HCT116 (cell line): ENCODE measurements at regions not wholly inside any gene's neighbourhood (a gene's known extent, or its start where the extent isn't known, plus 50 kb on each side); places are given as distances from the start of the nearest gene placed in this dataset.

Source experiments
- CEBPB ChIP-seq: IDR thresholded peaks from 2 replicates; pipeline ENCODE4 v1.6.1; 2012; ENCODE audit warnings: low read depth
- EZH2 ChIP-seq: fragments of 200-600 bp; sonication (generic); IDR thresholded peaks from 2 replicates; pipeline ENCODE4 v1.6.1; 2017; ENCODE audit warnings: antibody characterized with exemption, mixed run types
- MAX ChIP-seq: IDR thresholded peaks from 2 replicates; pipeline ENCODE4 v1.6.1; 2012
- POLR2AphosphoS5 ChIP-seq: IDR thresholded peaks from 2 replicates; pipeline ENCODE4 v1.6.1; 2011; ENCODE audit warnings: mild to moderate bottlenecking, low read depth, low read length, moderate library complexity
- TF ChIP-seq, protein P1 (sequence below), 3 experiments: fragments of 200-600 bp in 1 of 3; sonication (generic) in 1 of 3; IDR thresholded peaks in 2 of 3; conservative IDR thresholded peaks in 1 of 3; 2 replicates each; pipeline ENCODE4 v1.5.1; 2012 to 2017; ENCODE audit warnings: low read depth in 2 of 3, low read length in 2 of 3, antibody characterized with exemption in 1 of 3, borderline replicate concordance in 1 of 3, control low read depth in 1 of 3, mild to moderate bottlenecking in 1 of 3, mixed read lengths in 1 of 3, mixed run types in 1 of 3, moderate library complexity in 1 of 3; ENCODE audit not compliant: insufficient read depth in 1 of 3

DNA sequence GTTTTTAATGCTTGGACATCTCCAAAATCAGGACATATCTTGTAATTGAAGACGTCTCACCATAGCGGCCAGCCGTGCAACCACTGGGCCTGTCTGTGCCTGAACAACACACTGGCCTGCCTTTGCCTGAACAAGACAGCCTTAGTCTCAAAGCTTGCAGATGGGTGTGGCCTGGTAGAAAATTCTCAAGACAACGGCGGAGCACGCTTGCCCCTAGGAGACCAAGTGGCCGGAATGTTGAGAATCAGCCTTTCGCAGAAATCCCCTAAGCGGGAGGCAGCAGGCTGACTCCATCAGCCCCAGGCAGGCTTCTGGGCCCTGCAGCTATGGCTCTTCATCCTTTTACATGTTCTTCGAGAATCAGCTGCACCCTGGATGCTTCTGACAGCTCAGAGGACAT is 98.0 kb upstream of the C1orf174 start:
- TF ChIP-seq, protein P1, sequence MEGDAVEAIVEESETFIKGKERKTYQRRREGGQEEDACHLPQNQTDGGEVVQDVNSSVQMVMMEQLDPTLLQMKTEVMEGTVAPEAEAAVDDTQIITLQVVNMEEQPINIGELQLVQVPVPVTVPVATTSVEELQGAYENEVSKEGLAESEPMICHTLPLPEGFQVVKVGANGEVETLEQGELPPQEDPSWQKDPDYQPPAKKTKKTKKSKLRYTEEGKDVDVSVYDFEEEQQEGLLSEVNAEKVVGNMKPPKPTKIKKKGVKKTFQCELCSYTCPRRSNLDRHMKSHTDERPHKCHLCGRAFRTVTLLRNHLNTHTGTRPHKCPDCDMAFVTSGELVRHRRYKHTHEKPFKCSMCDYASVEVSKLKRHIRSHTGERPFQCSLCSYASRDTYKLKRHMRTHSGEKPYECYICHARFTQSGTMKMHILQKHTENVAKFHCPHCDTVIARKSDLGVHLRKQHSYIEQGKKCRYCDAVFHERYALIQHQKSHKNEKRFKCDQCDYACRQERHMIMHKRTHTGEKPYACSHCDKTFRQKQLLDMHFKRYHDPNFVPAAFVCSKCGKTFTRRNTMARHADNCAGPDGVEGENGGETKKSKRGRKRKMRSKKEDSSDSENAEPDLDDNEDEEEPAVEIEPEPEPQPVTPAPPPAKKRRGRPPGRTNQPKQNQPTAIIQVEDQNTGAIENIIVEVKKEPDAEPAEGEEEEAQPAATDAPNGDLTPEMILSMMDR (IDR thresholded peaks at IDR 0.05 in 2 of 3, conservative IDR thresholded peaks at IDR 0.05 in 1 of 3; ENCODE audit: borderline replicate concordance in 1 of 3, insufficient read depth in 1 of 3, low read depth in 2 of 3, low read length in 2 of 3): no peak
- no peak for TF ChIP-seq POLR2AphosphoS5
- TF ChIP-seq EZH2: no peak
- no peak for TF ChIP-seq CEBPB
- TF ChIP-seq MAX: no peak
